ENCODE measurements at regions not wholly inside any gene's neighbourhood (a gene's known extent, or its start where the extent isn't known, plus 50 kb on each side); places are given as distances from the start of the nearest gene placed in this dataset.
"Not testable (repeated sequence)": the region's sequence is repeated elsewhere in the genome, so short reads cannot be mapped to it uniquely, and the experiment has no call there.

- not testable (repeated sequence) for H3K27ac Mint-ChIP-seq, H3K27me3 Mint-ChIP-seq, H3K36me3 Mint-ChIP-seq, H3K4me1 Mint-ChIP-seq, H3K4me3 Mint-ChIP-seq, H3K9me3 Mint-ChIP-seq
Measured at GRCh38 chr2:111266556-111266955, 145.8 kb downstream of the BCL2L11 start.

- H3K4me3 Mint-ChIP-seq, H3K27ac Mint-ChIP-seq, H3K36me3 Mint-ChIP-seq, H3K4me1 Mint-ChIP-seq, H3K9me3 Mint-ChIP-seq, H3K27me3 Mint-ChIP-seq: not testable (repeated sequence)
Measured at GRCh38 chr2:111267038-111267437, 146.3 kb downstream of the BCL2L11 start.

- H3K4me3 Mint-ChIP-seq, H3K27me3 Mint-ChIP-seq, H3K9me3 Mint-ChIP-seq, H3K27ac Mint-ChIP-seq, H3K36me3 Mint-ChIP-seq, H3K4me1 Mint-ChIP-seq: not testable (repeated sequence)
Measured at GRCh38 chr2:111269761-111270323, 149.1 kb downstream of the BCL2L11 start.

GRCh38 chr2:111270569-111270968 is 149.9 kb downstream of the BCL2L11 start:
- not testable (repeated sequence) for H3K27me3 Mint-ChIP-seq, H3K36me3 Mint-ChIP-seq, H3K27ac Mint-ChIP-seq, H3K9me3 Mint-ChIP-seq, H3K4me3 Mint-ChIP-seq, H3K4me1 Mint-ChIP-seq

- H3K4me3 Mint-ChIP-seq, H3K27ac Mint-ChIP-seq, H3K27me3 Mint-ChIP-seq, H3K9me3 Mint-ChIP-seq, H3K4me1 Mint-ChIP-seq, H3K36me3 Mint-ChIP-seq: not testable (repeated sequence)
Measured at GRCh38 chr2:111271647-111272304, 151.1 kb downstream of the BCL2L11 start.

GRCh38 chr2:111273007-111273406 is 152.3 kb downstream of the BCL2L11 start:
- not testable (repeated sequence) for H3K4me1 Mint-ChIP-seq

GRCh38 chr2:111275047-111275853 is 154.5 kb downstream of the BCL2L11 start:
- H3K4me3 Mint-ChIP-seq, H3K36me3 Mint-ChIP-seq: not testable (repeated sequence)

More at GRCh38 chr2:111273007-111273406, 152.3 kb downstream of the BCL2L11 start:
- H3K9me3 Mint-ChIP-seq, H3K27ac Mint-ChIP-seq, H3K4me3 Mint-ChIP-seq, H3K27me3 Mint-ChIP-seq, H3K36me3 Mint-ChIP-seq: not testable (repeated sequence)

GRCh38 chr2:111275854-111276171 is 155.1 kb downstream of the BCL2L11 start:
- not testable (repeated sequence) for H3K36me3 Mint-ChIP-seq, H3K9me3 Mint-ChIP-seq, H3K27ac Mint-ChIP-seq, H3K4me3 Mint-ChIP-seq, H3K27me3 Mint-ChIP-seq, H3K4me1 Mint-ChIP-seq

More at GRCh38 chr2:111275047-111275853, 154.5 kb downstream of the BCL2L11 start:
- H3K27me3 Mint-ChIP-seq, H3K4me1 Mint-ChIP-seq, H3K9me3 Mint-ChIP-seq, H3K27ac Mint-ChIP-seq: not testable (repeated sequence)

- not testable (repeated sequence) for H3K36me3 Mint-ChIP-seq, H3K27me3 Mint-ChIP-seq, H3K4me3 Mint-ChIP-seq, H3K27ac Mint-ChIP-seq, H3K4me1 Mint-ChIP-seq, H3K9me3 Mint-ChIP-seq
Measured at GRCh38 chr2:111278133-111278532, 157.4 kb downstream of the BCL2L11 start.

- H3K4me1 Mint-ChIP-seq, H3K27ac Mint-ChIP-seq, H3K4me3 Mint-ChIP-seq, H3K9me3 Mint-ChIP-seq, H3K27me3 Mint-ChIP-seq, H3K36me3 Mint-ChIP-seq: not testable (repeated sequence)
Measured at GRCh38 chr2:111280709-111281286, 160.1 kb downstream of the BCL2L11 start.

GRCh38 chr2:111282162-111282561 is 161.4 kb downstream of the BCL2L11 start:
- H3K27me3 Mint-ChIP-seq, result not testable (repeated sequence)

GRCh38 chr2:111287646-111288568 is 167.2 kb downstream of the BCL2L11 start:
- not testable (repeated sequence) for H3K36me3 Mint-ChIP-seq, H3K27ac Mint-ChIP-seq, H3K4me3 Mint-ChIP-seq

More at GRCh38 chr2:111282162-111282561, 161.4 kb downstream of the BCL2L11 start:
- H3K4me1 Mint-ChIP-seq, H3K36me3 Mint-ChIP-seq, H3K9me3 Mint-ChIP-seq, H3K4me3 Mint-ChIP-seq, H3K27ac Mint-ChIP-seq: not testable (repeated sequence)

GRCh38 chr2:111290370-111290769 is 169.7 kb downstream of the BCL2L11 start:
- H3K27ac Mint-ChIP-seq, H3K4me3 Mint-ChIP-seq, H3K27me3 Mint-ChIP-seq, H3K9me3 Mint-ChIP-seq, H3K36me3 Mint-ChIP-seq, H3K4me1 Mint-ChIP-seq: not testable (repeated sequence)

More at GRCh38 chr2:111287646-111288568, 167.2 kb downstream of the BCL2L11 start:
- not testable (repeated sequence) for H3K9me3 Mint-ChIP-seq, H3K27me3 Mint-ChIP-seq, H3K4me1 Mint-ChIP-seq

- H3K27ac Mint-ChIP-seq, H3K27me3 Mint-ChIP-seq, H3K4me1 Mint-ChIP-seq, H3K36me3 Mint-ChIP-seq, H3K4me3 Mint-ChIP-seq, H3K9me3 Mint-ChIP-seq: not testable (repeated sequence)
Measured at GRCh38 chr2:111291566-111291965, 170.9 kb downstream of the BCL2L11 start.

Measured in IgD-negative memory B cell (primary cell).